ENCODE measurements at regions not wholly inside any gene's neighbourhood (a gene's known extent, or its start where the extent isn't known, plus 50 kb on each side); places are given as distances from the start of the nearest gene placed in this dataset.

GRCh38 chr13:99902657-99903056 is 68.9 kb downstream of the ZIC5 start:
- H3K27ac ChIP-seq (ENCODE audit: low read depth, low read length): no peak overlapping the region
- H3K9ac ChIP-seq (ENCODE audit: low read depth, low read length): no peak overlapping the region
- H3K36me3 ChIP-seq (ENCODE audit: control insufficient read depth, insufficient read depth, low read length): no peaks in the 10 kb centered on the region
- H3K9me3 ChIP-seq (ENCODE audit: control insufficient read depth, insufficient read depth, low read length): no peaks in the 10 kb centered on the region
- peaks cover 7% of the 10 kb centered on the region; the same call in 1 of the 2 replicates for H3K27me3 ChIP-seq (ENCODE audit: control insufficient read depth, insufficient read depth, low read length)
- no peak overlapping the region for H3K4me3 ChIP-seq (ENCODE audit: low read depth, low read length)
- H3K4me1 ChIP-seq (ENCODE audit: control insufficient read depth, insufficient read depth, low read length): peaks cover 22% of the 10 kb centered on the region; the same call in 1 of the 2 replicates

DNA sequence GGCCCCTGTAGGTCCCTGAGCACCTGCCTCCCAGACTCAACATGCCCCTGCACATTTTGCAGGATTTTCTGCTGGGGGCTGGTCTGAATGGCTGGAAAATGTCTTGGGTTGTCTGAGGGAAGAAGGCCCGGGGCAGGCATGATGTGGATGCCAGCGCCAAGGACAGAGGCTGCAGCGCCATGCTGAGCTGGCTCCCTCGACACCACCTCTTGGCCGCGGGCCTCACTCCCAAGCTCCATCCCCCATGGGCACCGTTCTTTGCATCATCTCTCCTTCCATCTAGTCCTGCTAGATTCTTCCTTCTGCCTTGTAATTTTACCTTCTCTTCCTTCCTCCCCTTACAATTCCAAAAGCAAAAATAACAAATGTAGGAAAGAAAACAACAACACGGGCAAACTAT is 70.6 kb downstream of the ZIC5 start:
- Histone ChIP-seq H3K27ac (ENCODE audit: low read depth, low read length) (no peak overlapping the region), H3K9ac (ENCODE audit: low read depth, low read length) (no peak overlapping the region), H3K4me3 (ENCODE audit: low read depth, low read length) (no peak overlapping the region), H3K4me1 (ENCODE audit: control insufficient read depth, insufficient read depth, low read length) (peaks cover 22% of the 10 kb centered on the region; the same call in 1 of the 2 replicates), H3K9me3 (ENCODE audit: control insufficient read depth, insufficient read depth, low read length) (no peaks in the 10 kb centered on the region), H3K36me3 (ENCODE audit: control insufficient read depth, insufficient read depth, low read length) (no peaks in the 10 kb centered on the region), H3K27me3 (ENCODE audit: control insufficient read depth, insufficient read depth, low read length) (peaks cover 18% of the 10 kb centered on the region; the same call in 1 of the 2 replicates)

- Histone ChIP-seq H3K4me1 (ENCODE audit: control insufficient read depth, insufficient read depth, low read length) (peaks cover 24% of the 10 kb centered on the region), H3K4me3 (ENCODE audit: low read depth, low read length) (no peak overlapping the region), H3K27ac (ENCODE audit: low read depth, low read length) (no peak overlapping the region), H3K9ac (ENCODE audit: low read depth, low read length) (no peak overlapping the region), H3K36me3 (ENCODE audit: control insufficient read depth, insufficient read depth, low read length) (no peaks in the 10 kb centered on the region), H3K9me3 (ENCODE audit: control insufficient read depth, insufficient read depth, low read length) (no peaks in the 10 kb centered on the region), H3K27me3 (ENCODE audit: control insufficient read depth, insufficient read depth, low read length) (peaks cover 42% of the 10 kb centered on the region)
These were observed 73.1 kb downstream of the ZIC5 start for GRCh38 chr13:99898421-99898820.

DNA sequence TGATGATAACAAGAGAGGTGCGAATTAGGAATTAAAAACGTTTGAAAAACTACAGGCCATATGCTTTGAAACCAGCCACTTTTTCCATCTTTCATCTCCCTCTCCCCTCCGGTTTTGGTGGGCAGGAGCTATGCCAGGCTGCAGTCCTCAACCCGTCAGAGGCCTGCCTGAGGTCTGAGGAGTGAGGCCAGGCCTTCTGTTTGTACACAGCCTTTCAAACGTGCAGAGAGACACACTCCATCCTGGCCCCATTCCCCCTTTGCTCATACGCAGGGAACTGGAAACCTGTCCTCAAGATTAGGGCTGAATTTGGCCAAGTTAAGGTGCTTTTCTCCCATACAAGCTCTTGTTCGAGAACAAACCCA is 74.5 kb downstream of the ZIC5 start:
- Histone ChIP-seq H3K27me3 (ENCODE audit: control insufficient read depth, insufficient read depth, low read length) (peaks cover 46% of the 10 kb centered on the region), H3K4me1 (ENCODE audit: control insufficient read depth, insufficient read depth, low read length) (peaks cover 32% of the 10 kb centered on the region), H3K27ac (ENCODE audit: low read depth, low read length) (no peak overlapping the region), H3K36me3 (ENCODE audit: control insufficient read depth, insufficient read depth, low read length) (no peaks in the 10 kb centered on the region), H3K9ac (ENCODE audit: low read depth, low read length) (no peak overlapping the region), H3K9me3 (ENCODE audit: control insufficient read depth, insufficient read depth, low read length) (no peaks in the 10 kb centered on the region), H3K4me3 (ENCODE audit: low read depth, low read length) (no peak overlapping the region)

DNA sequence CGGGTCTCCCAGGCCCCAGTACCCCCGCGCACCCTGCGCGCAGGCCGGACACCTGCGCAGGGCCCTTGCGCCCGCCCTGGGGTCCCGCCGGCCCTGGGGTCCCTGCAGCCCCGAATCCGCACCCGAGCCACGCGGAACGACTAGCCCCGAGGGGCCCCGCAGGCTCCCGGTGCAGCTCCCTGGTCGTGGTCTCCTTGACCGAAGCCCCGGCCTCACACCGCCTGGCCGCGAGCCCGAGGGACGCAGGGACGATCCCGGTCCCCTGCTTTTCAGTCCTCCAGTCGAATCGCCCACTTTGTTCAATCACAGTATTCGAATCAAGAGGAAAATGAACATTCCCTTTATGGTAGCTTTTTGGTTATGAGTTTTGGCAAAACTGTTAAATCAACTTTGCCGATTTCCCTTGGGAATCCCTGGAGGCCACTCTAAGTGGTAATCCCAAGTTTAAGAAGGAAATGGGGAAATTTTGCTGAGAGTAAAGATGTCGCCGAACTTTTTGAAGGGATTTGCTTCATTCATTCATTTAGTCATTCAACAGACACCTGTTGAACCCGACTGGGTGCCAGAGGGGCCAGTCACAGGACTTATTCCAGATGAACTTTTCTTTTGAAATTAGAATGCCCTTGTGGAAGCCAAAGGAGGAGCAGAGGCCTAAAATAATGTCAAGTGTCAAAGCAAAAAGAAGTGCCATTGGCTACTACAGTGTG is 75.0 kb downstream of the ZIC5 start:
- Histone ChIP-seq H3K9me3 (ENCODE audit: control insufficient read depth, insufficient read depth, low read length) (no peaks in the 10 kb centered on the region), H3K4me3 (ENCODE audit: low read depth, low read length) (no peak overlapping the region), H3K36me3 (ENCODE audit: control insufficient read depth, insufficient read depth, low read length) (no peaks in the 10 kb centered on the region), H3K4me1 (ENCODE audit: control insufficient read depth, insufficient read depth, low read length) (peaks cover 37% of the 10 kb centered on the region), H3K27me3 (ENCODE audit: control insufficient read depth, insufficient read depth, low read length) (peaks cover 46% of the 10 kb centered on the region), H3K27ac (ENCODE audit: low read depth, low read length) (no peak overlapping the region), H3K9ac (ENCODE audit: low read depth, low read length) (no peak overlapping the region)

DNA sequence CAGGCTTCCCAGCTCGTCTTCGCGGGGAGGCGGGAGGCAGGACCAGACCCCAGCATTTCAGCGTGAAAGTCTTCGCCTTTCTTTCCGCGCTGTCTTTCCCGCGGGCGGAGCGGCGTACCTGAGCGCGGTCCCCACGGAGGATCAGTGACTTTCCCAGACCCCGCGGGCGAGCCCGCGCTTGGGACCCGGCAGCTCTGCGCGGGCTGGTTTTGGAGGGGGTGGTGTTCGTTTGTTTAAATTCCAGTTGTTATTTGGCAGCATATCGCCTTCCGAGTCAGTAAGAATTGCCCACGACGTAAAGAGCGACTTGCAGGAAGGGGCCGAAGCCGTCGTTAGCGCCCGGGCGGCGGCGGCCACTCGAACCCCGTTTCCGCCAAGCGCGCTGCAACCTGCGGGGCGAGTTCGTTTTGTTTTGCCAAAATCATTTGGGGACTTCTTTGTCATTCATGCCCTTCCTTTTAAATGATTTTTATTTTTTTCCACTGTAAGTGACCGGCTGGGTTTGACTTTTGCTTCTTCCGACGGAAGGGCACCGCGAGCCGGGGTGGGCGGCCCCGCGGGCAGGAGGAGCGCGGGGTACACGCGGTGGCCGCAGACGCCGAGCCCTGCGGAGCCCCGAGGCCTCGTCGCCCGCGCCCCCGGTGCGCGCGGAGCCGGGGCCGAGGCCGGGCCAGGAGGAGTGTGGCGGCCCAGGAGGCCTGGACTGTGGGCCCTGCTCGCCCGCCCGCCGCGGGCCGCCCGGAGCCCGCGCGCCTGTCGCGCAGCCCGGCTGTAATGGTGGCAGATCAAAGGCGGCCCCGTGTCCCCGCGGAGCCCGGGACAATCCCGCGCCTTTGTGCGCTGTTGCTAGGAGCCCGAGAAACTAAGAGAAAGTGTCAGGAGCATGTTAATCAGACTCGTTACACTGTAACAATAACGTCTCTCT is 75.9 kb downstream of the ZIC5 start:
- Histone ChIP-seq H3K27ac (ENCODE audit: low read depth, low read length) (no peak overlapping the region), H3K4me3 (ENCODE audit: low read depth, low read length) (peak overlapping the region; percentile 48), H3K9me3 (ENCODE audit: control insufficient read depth, insufficient read depth, low read length) (no peaks in the 10 kb centered on the region), H3K9ac (ENCODE audit: low read depth, low read length) (no peak overlapping the region), H3K36me3 (ENCODE audit: control insufficient read depth, insufficient read depth, low read length) (no peaks in the 10 kb centered on the region), H3K4me1 (ENCODE audit: control insufficient read depth, insufficient read depth, low read length) (peaks cover 42% of the 10 kb centered on the region), H3K27me3 (ENCODE audit: control insufficient read depth, insufficient read depth, low read length) (peaks cover 46% of the 10 kb centered on the region)

- peaks cover 42% of the 10 kb centered on the region for H3K4me1 ChIP-seq (ENCODE audit: control insufficient read depth, insufficient read depth, low read length)
- H3K9ac ChIP-seq (ENCODE audit: low read depth, low read length): no peak overlapping the region
- peak overlapping the region; percentile 48 for H3K4me3 ChIP-seq (ENCODE audit: low read depth, low read length)
- H3K27me3 ChIP-seq (ENCODE audit: control insufficient read depth, insufficient read depth, low read length): peaks cover 46% of the 10 kb centered on the region
- H3K27ac ChIP-seq (ENCODE audit: low read depth, low read length): no peak overlapping the region
- no peaks in the 10 kb centered on the region for H3K9me3 ChIP-seq (ENCODE audit: control insufficient read depth, insufficient read depth, low read length)
- no peaks in the 10 kb centered on the region for H3K36me3 ChIP-seq (ENCODE audit: control insufficient read depth, insufficient read depth, low read length)
These were observed 76.6 kb downstream of the ZIC5 start for GRCh38 chr13:99894840-99895443.

GRCh38 chr13:99894105-99894839 is 77.3 kb downstream of the ZIC5 start:
- Histone ChIP-seq H3K36me3 (ENCODE audit: control insufficient read depth, insufficient read depth, low read length) (no peaks in the 10 kb centered on the region), H3K4me1 (ENCODE audit: control insufficient read depth, insufficient read depth, low read length) (peaks cover 42% of the 10 kb centered on the region), H3K9me3 (ENCODE audit: control insufficient read depth, insufficient read depth, low read length) (no peaks in the 10 kb centered on the region), H3K27me3 (ENCODE audit: control insufficient read depth, insufficient read depth, low read length) (peaks cover 46% of the 10 kb centered on the region), H3K9ac (ENCODE audit: low read depth, low read length) (no peak overlapping the region), H3K4me3 (ENCODE audit: low read depth, low read length) (no peak overlapping the region), H3K27ac (ENCODE audit: low read depth, low read length) (no peak overlapping the region)

GRCh38 chr13:99893567-99893966 is 78.0 kb downstream of the ZIC5 start:
- peaks cover 40% of the 10 kb centered on the region for H3K4me1 ChIP-seq (ENCODE audit: control insufficient read depth, insufficient read depth, low read length)
- H3K36me3 ChIP-seq (ENCODE audit: control insufficient read depth, insufficient read depth, low read length): no peaks in the 10 kb centered on the region
- no peaks in the 10 kb centered on the region for H3K9me3 ChIP-seq (ENCODE audit: control insufficient read depth, insufficient read depth, low read length)
- peaks cover 43% of the 10 kb centered on the region for H3K27me3 ChIP-seq (ENCODE audit: control insufficient read depth, insufficient read depth, low read length)
- no peak overlapping the region for H3K9ac ChIP-seq (ENCODE audit: low read depth, low read length)
- H3K27ac ChIP-seq (ENCODE audit: low read depth, low read length): no peak overlapping the region
- no peak overlapping the region for H3K4me3 ChIP-seq (ENCODE audit: low read depth, low read length)

DNA sequence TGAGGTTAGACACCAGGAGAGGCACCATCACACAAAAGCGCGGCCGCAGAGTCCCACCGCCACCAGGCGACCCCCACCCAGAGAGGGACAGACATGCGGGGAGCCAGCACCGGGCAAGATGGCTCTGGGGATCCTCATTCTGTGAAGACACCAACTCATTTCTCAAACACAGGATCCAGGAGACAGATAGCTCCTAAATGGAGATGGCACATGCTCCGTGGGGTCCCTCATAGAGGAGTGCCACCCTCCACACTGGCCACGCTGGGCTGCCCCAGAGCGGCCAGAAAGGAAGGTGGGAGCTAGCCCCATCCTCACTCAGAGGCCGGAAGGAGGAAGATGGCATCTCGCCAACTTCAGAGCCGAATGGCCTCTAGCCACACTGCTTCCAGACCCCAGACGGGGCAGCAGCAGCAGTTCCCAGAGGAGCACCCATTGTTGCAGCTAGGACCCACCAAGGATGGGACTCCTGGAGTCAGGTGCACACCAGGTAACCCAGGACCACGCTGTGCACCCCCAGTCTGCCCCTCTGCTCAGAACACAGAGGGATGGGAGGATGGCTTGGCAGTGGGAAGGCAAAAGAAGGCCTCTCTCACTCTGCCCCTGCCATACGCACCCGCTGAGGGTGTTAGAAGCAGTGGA is 78.6 kb downstream of the ZIC5 start:
- Histone ChIP-seq H3K27me3 (ENCODE audit: control insufficient read depth, insufficient read depth, low read length) (peaks cover 39% of the 10 kb centered on the region), H3K27ac (ENCODE audit: low read depth, low read length) (peak overlapping the region; percentile 80), H3K9ac (ENCODE audit: low read depth, low read length) (no peak overlapping the region), H3K9me3 (ENCODE audit: control insufficient read depth, insufficient read depth, low read length) (no peaks in the 10 kb centered on the region), H3K4me1 (ENCODE audit: control insufficient read depth, insufficient read depth, low read length) (peaks cover 34% of the 10 kb centered on the region), H3K4me3 (ENCODE audit: low read depth, low read length) (no peak overlapping the region), H3K36me3 (ENCODE audit: control insufficient read depth, insufficient read depth, low read length) (no peaks in the 10 kb centered on the region)
